ENCODE measurements at regions not wholly inside any gene's neighbourhood (a gene's known extent, or its start where the extent isn't known, plus 50 kb on each side); places are given as distances from the start of the nearest gene placed in this dataset.

DNA sequence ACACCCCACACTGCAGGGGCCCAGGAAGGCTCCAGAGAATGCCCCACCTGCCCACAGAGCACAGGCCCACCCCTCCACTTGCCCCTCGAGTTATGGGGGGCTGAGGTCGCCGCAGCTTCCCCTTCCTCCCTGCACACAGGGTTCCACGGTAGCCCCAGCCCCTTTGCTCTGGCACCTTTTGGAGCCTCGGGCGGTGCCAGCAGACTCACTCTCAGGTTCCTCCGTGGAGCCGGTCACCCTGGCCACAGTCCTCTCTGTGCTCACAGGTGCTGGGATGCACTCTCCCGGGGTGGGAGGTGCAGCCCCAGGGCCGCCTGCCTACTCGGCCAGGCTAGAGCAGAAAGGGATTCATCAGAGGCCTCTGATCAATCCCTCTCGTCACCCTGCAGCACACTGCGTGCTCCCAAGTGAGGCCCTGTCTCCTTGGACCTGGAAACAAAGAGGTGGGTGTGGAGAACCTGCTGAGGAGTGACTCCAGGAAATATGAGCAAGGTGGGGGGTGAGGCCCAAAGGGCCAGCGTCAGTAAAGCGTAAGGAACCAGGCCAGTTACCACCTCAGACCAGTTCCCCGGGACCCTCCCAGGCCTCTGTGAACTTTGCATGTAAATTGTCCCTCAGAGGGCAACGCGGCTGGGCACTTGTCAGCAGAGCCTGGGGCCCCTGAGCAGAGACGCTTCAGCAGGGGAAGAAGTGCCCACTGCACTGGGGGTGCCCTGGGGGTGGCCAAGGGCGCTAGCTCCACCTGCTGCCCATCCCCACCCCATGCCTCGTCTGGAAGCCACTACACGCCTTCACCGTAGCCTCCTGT is 167.8 kb downstream of the OLFM1 start:
- DNase-seq = no peak

DNA sequence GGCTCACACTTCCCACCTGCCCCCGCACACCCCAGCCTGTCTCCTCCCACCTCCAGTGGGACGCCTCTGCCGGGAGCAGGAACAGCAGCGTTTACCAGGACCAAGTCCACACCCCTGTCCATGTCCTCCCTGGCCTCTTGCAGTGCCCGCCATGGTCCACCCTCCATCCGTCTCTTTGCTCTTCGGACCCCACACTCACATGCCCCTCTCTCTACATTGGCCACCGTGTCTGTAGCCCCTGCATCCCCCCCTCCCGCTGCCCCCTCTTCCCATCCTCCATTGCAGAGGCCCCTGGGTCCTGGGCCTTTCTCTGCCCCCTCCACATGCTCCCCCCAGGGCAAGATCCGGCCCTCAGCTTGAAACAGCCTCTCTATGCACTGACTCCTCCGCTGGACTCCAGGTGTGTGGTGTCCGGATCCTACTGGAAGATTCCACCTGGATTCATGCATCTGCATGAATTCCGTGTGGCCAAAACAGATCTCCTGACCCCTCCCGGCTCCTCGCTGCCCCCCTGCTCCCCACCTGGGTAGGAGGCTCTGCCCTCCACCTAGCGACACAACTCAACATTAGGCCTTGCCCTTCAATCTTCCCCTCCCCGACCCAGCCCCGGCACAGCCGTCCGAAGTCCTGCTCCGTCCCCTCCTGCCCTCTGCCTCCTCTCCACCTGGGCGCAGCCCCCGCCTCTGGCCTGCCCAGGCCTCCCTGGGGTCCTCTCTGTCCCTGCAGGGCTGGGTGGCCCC is 168.5 kb downstream of the OLFM1 start:
- no peak for DNase-seq

DNA sequence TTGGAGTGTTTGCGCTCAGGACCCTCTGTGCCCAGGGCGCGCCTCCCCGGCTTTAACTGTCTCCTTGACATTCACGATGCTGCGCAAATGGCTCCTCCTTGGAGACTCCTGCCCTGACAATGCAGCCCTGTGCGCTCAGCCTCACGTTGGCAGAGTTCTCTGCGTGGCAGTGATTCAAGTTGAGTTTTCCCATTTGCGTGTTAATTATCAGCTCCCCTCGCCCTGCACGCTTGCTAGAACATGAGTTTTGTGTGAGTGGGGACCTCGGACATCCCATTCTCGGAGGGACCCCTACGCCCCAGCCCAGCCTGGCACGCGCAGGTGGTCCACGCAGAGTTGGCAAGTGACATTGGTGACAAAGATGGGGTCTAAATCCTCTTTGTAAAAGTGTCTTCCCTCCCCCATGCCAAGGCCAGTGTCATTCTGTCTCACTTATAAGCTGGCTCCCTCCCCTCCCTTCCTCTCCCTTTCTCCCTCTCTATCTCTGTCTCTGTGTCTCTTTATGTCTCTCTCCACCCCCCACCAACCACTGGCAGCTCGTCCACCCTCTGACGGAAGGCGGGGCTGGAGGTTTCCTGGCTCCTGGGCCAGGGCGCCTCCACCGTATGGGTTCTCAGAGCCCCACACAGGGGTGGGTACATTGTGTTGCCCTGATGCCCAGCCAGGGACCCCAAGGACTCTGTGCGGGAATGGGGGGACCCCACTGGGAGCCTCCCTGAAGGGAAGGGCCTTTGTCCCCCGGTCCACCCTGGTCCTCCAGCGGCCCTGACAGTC is 169.3 kb downstream of the OLFM1 start:
- no peak for DNase-seq

DNA sequence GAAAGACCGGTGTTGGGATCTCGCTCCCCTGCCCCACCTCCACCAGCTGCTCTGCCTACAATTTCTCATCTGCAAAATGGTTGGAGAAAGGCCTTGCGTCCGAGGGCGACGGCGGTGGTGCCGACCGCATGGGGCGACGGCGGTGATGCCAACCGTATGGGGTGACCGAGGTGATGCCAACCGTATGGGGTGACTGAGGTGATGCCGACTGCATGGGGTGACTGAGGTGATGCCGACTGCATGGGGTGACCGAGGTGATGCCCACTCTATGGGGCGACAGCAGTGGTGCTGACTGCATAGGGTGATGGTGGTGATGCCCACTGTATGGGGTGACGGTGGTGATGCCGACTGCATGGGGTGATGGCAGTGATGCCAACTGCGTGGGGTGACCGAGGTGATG is 171.0 kb downstream of the OLFM1 start:
- DNase-seq = no peak

DNA sequence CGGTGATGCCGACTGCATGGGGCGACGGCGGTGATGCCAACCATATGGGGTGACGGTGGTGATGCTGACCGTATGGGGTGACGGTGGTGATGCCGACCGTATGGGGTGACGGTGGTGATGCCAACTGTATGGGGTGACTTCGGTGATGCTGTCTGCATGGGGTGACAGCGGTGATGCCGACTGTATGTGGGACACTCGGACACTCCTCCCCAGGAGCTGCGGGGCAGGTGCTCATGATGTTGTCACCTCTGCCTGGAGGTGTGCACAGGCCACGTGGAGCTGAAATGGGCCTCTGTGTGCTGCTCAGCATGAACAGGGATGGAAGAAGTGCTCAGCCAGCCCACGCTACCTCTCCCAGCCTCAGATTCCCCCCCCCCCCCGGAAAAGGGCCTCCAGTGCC is 171.8 kb downstream of the OLFM1 start:
- no peak for DNase-seq

DNA sequence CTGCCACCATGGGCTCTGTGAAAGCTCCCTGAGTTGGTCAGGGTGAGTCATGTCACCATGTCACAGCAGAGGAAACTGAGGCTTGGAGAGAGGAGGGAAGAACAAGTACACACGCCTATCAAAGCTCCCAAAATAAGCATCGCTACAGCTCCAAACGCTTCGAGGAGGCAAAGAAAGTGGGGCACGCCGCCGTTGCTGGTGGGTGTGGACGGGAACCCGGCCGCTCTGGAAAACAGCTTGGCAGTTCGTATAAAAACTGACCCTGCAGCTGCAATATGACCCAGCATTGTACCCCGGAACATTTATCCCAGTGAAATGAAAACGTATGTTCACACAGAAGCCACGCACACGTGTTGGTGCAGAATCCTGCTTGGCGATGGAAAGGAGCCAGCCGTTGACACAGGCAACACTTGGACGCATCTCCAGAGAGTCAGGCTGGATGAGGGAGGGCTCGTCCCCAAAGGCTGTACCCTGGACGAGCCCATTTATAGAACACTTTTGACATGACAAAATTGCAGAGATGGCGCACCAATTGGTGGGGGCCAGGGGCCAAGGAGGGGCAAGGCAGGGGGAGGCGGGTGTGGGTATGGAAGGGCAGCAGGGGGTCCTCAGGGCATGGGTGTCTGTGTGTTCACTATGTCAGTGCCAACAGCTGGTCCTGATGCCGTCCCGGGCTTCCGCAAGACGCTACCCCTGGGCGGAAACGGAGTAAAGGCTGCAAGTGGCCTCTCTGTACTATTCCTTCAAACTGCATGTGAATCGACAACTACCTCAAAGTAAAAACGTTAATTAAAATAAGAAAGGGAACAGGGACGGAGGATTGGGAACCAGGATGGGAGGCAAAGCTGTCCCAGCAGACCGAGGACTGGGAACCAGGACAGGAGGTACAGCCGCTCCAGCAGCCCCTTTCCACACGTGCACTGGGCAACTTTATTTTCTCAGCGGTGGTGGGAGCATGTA is 173.0 kb downstream of the OLFM1 start:
- no peak for DNase-seq

DNA sequence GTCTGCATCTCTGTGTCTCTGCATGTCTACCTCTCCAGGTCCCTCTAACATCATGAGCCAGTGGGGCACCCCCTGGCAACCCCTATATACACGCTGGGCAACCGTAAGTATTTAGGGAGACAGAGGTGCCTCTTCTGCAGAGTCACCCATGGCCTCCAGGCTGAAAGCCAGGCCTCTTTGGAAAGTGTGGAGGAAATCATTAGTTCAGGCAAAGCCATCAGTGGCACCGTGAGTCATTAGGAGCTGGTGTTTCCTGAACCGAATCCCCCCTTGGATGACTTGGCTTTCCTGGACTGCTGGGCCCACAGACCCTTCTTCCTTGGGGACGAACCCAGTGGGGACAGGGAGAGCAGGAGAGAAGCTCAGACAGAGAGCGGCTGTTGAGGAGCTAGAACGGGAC is 174.8 kb downstream of the OLFM1 start:
- DNase-seq = no peak

DNA sequence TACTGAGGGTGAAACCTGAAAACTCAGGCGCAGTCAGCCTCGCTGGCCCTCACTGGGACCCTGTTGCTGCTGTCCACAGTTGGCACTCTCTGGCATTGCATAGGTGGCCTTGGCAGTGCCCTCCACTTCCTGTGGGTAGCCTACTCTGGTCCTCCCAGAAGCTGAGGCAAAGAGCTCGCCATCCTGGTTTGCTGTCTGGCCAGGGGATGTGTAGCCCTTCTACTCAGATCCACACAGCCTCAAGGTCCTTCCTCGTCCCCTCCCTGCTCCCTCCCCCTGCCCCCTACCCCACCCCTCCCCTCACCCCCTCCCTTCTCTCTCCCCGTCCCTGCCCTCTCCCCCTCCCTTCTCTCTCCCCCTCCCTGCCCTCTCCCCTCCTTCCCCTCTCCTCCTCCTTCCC is 176.0 kb downstream of the OLFM1 start:
- DNase-seq = no peak

DNA sequence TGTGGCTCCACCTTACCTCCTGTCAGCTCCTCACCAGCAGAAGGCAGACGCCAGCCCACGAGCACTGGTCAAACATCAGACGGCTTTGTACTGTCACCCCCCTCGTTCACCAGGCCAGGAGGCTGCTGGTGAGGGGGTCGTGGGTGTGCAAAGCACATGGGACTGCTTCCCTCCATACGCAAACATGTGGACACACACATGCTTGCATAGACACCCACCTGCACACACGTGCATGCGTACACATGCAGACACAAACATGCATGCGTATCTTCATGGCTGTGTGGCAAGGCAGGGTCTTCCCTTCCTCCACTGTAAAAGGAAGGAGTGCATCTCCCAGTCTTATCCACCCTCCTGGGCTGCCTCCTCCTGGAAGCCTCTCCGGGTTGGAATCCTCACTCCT is 178.5 kb downstream of the OLFM1 start:
- DNase-seq = no peak

DNA sequence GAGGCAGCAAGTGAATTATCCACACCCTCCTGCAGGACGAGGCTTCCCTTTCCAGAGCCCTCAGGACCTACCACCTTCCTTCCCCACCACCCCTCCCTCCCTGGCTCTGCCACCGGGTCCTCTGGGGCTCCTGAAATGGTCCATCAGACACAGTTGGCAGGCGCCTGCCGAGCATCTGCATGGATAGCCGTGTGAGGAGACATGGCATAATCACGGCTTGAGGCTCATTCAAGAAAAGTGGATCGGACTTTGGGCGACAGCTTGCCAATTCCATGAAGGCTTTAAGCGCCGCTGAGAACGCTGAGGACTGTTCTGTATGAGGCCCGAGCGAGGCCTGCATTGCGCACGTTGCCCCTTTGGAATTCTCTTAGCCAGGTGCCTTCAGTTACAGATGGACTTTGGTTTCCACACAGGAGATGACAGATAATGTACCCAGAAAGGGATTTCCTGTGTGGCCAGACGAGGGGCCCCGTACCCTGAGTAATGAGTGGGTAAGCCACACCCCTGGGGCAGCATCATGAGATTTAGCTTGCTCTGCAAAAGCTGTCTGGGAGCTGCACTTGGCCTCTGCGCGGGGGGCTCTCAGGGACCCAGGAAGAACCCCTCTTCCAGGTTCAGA is 179.8 kb downstream of the OLFM1 start:
- DNase-seq = no peak

DNA sequence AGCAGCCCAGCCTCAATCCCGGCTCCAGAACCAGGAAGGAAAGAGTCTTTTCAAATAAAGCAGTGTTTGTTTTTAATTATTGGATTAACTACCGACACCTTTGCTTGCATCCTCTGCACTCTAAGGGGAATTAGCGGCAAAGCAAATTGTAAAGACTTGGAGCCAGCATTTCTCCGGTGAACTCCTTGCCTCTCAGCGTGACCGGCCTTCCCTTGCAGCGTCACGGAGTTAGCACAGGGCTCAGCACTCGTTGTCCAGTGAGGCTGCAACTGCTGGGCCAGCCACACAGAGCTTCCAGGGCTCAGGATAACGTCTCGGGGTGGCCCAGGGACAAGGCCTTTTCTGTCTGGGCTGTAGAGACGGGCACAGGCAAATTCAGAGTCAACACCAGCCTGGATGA is 180.6 kb downstream of the OLFM1 start:
- DNase-seq = no peak

DNA sequence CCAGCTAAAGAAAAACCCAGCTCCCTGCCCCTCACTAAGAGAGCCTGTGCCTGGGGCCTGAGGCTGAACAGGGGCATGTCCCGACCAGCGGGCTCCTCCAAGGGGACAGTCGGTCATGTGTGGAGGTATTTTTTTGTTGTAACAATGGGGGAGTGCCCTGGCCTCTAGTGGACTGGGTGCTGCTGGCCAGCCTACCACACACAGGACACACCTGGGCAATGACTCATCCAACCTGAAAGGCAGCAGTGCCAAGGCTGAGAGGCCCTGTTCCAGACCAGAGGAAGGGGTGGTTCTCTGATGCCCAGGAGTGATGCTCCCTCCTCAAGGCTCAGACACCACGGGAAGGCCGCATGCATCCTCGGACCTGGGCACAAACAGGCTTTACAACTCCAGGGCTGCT is 181.5 kb downstream of the OLFM1 start:
- DNase-seq = no peak

DNA sequence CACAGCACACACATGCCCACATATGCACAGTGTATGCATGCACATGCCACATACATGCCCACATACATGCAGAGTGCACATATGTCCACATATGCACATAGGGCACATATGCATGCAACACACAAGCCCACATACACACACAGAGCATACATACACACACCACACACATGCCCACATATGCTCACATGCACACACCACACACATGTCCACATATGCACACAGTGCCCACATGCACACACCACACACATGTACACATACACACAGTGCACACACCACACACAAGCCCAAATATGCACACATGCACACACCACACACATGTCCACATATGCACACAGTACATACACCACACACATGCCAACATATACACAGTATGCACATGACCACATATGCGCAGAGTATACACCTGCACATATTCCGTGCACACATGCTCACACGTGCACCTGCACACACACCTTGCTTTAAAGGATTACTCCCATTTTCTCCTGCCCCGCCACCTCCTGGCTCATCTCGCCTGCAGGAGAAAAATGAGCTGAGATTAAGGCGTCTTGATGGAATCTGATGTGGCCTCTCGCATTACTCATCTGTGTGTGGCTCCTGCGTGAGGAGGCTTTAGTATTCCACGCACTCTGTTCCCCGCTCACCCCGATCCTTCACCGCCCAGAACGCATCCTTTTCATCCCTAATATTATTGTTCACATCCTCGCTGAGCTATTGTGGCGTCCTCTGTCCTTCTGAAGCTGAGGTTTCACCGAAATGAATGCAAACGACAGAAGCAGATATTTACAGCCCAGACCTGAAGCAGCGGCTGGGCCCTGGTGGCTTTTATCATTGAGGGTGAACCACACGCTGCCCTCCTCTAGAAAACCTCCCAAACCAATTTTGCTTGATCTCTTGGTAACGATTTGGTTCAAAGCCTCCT is 182.7 kb downstream of the OLFM1 start:
- DNase-seq = no peak

DNA sequence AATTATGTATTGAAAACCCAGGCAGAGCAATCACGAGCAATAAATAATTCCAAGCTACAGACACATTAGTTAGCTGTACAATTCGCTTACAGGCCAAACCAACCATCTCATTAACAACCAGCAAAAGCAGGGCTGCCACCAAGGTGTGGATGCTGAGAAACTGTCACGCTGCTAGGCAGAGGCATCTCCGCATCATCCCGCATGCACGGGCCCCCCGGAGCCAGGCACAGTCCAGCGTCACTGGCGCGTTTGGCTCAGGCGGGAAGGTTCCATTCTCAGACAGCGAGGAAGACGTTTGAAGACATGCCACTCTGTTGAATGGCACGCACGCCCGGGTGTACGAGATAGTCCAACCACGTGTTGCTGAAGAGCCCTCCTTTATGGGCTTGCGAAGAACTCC is 184.0 kb downstream of the OLFM1 start:
- DNase-seq = no peak

DNA sequence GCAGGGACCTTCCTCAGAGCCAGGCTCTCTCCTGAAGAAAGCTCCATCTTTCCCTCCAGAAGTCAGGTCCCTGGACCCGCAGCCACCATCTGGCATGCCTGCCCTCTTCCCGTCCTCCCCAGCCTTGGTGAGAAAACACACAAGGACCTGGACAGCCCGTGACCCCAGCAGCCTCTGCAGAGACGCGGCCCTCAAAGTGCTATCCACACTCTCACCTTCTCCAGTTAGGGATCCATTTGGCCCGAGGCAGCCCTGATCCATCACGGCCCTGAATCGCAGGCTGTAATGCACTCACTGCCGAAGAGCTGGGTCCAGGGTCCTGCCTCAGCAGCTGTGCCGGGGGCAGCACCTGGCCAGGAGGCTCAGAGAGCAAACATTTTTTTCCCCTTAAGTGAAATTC is 185.1 kb downstream of the OLFM1 start:
- DNase-seq = no peak

DNA sequence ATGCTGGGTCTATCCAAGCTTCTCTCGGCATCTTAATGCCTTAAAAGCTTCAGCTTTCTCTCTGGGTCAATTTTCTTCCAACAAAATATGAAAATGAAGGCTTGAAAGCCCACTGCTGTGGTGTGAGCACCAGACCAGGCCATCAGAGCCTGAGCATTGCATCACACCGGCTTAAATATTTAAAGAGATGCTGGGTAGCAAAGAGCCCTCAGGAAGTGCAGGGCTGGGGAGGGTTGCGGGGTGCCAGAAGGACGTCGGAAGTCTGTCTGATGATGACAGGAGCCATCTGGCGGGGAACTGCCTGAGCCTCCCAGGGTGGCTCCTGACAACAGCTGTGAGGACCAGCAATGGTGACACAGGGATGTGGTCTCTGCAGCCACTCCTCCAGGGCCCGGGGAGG is 185.5 kb downstream of the OLFM1 start:
- DNase-seq = no peak

DNA sequence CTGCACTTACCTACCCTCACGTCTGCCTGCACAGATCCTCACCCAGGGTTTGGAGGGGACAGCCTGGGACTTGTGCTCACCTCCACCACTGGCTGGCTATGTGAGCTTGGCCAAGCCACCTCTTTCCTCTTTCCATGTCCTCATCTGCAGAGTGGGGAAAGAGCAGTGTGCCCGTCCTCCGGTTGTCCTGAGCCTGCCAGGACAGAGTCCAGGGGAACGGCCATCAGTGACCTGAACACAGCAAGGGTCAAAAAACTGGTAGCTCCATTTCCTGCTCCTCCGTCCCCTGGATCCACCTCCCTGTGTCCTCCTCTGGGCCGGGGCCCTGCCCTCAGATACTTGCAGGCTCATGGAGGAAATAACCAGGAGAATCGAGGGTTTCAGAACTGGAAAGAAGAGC is 187.7 kb downstream of the OLFM1 start:
- no peak for DNase-seq

DNA sequence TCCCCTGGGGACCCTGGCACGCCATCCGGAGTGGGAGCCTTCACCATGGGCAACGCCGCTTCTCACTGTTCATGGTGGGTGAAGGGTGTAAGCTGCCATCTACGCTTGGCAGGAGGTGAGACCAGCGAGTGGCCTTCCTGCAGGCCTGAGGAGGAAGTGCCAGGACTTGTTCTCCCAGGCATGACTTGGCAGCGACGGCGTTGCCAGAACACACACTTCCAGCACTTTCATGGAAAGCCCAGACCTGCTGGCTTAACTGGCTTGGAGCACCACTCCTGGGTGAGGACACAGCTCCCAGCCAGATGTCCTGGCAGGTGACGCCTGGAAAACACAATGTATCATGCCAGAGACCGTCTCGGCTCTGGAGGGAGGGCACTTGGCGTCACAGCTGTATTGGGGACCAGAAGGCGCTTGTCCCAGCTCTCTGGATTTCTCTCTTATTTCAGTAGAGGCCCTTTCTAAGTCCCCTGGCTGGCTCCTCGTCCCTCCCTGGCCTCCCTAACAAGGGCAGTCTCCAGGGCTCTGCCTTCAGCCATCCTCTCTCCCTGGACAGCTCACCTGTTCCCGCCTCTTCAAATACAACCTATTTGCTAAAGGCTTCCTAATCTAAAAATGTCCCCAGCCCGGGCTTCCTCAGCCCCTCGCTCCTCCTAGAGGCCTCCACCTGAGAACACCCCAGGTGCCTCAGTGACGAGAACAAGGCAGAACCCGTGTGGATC is 188.3 kb downstream of the OLFM1 start:
- no peak for DNase-seq

DNA sequence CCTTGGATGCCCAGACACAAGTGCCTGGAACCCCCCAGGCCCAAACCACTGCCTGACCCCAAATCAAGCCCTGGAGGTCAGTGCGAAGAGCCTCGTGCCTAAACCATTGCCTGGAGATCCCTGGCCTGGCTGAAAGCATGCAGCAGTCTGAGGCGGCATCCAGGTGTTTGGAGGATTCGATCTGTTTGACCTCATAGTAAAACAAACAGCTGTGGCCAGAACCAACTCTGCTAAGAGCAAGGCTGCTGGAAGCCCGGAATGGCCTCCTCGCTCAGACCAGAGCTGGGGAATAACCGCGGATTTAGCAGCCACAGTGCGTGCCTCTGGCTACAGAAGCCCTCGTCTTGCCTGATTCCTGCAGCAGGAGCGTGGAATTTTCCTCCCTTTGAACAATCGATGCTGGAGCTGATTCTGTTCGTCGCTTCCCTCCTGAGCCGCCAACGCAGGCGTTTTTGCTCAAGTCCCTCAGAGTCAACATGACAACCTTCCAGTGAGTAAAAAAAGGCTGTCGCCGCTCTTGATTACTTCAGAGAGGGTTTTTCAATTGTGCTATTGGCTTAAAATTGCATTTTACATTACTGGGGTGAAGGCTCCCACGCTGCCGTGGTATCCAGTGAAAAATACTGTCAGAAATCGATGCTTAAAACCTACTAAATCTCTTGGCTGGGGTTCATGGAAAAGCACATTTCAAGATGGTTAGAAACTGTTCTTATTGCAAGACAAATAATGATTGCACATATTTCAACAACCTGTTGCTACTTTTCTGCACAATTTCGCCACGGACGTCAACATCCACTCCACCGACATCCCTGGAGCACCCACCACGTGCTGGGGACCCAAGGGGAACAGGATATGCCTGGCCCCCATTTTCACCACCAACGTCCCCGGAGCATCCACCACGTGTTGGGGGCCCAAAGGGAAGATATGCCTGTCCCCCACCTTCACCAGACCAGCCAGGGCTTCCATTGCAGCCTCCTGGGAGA is 190.0 kb downstream of the OLFM1 start:
- no peak for DNase-seq

All from NCI-H1436 treated with DMSO at 0.1 percent for 48 hours (cell line).